ENCODE measurements at regions not wholly inside any gene's neighbourhood (a gene's known extent, or its start where the extent isn't known, plus 50 kb on each side); places are given as distances from the start of the nearest gene placed in this dataset.

GRCh38 chr20:39412091-39412490 lies 449.9 kb downstream of the DHX35 start:
- Histone ChIP-seq H3K9me3 (ENCODE audit: insufficient read depth, low read depth, low read length) (no peaks in the 10 kb centered on the region), H3K9ac (ENCODE audit: low read depth, low read length, poor library complexity, severe bottlenecking) (no peak overlapping the region), H3K79me2 (ENCODE audit: insufficient read depth, low read length) (no peaks in the 10 kb centered on the region), H2AFZ (ENCODE audit: low read length) (no peak overlapping the region), H3K36me3 (ENCODE audit: insufficient read depth, low read length) (no peaks in the 10 kb centered on the region), H3K4me1 (ENCODE audit: insufficient read depth, low read length, poor library complexity, severe bottlenecking) (no peaks in the 10 kb centered on the region), H3K9me2 (replicated peaks; ENCODE audit: low read depth, low read length) (no peaks in the 10 kb centered on the region), H3K4me3 (ENCODE audit: low read length, poor library complexity, severe bottlenecking) (no peak overlapping the region), H4K20me1 (ENCODE audit: insufficient read depth, low read length, poor library complexity, severe bottlenecking) (no peaks in the 10 kb centered on the region), H3F3A (ENCODE audit: low read depth) (no peaks in the 10 kb centered on the region), H3K27me3 (ENCODE audit: insufficient read depth, low read length, poor library complexity, severe bottlenecking) (no peaks in the 10 kb centered on the region), H3K4me2 (ENCODE audit: low read depth, low read length, poor library complexity, severe bottlenecking) (no peak overlapping the region)
- TF ChIP-seq EZH2phosphoT487 (IDR thresholded peaks at IDR 0.05; ENCODE audit: borderline replicate concordance) = no peak
- TF ChIP-seq, protein P1, sequence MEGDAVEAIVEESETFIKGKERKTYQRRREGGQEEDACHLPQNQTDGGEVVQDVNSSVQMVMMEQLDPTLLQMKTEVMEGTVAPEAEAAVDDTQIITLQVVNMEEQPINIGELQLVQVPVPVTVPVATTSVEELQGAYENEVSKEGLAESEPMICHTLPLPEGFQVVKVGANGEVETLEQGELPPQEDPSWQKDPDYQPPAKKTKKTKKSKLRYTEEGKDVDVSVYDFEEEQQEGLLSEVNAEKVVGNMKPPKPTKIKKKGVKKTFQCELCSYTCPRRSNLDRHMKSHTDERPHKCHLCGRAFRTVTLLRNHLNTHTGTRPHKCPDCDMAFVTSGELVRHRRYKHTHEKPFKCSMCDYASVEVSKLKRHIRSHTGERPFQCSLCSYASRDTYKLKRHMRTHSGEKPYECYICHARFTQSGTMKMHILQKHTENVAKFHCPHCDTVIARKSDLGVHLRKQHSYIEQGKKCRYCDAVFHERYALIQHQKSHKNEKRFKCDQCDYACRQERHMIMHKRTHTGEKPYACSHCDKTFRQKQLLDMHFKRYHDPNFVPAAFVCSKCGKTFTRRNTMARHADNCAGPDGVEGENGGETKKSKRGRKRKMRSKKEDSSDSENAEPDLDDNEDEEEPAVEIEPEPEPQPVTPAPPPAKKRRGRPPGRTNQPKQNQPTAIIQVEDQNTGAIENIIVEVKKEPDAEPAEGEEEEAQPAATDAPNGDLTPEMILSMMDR (conservative IDR thresholded peaks at IDR 0.05; ENCODE audit: low read length) = no peak

DNA sequence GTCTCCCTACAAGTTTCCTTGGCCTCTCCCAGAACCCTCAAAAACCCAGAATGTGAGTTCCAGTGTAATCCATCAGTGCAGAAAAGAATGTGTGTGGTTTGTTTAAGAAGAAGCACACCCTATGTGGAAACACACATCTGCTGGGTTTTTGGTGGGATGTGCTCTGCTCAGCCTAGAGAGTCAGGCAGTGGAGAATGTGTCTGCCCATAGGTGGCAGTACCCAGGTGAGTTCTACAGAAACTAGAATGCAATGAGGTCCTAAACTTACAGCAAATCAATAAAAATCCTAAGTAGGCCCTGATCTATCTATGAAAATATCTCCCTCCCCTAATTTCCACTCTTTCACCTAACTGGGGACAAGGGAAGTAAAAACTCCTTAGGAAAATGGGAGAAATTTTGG lies 437.3 kb downstream of the DHX35 start:
- no peaks in the 10 kb centered on the region for H3K79me2 ChIP-seq (ENCODE audit: insufficient read depth, low read length)
- no peaks in the 10 kb centered on the region for H3K9me3 ChIP-seq (ENCODE audit: insufficient read depth, low read depth, low read length)
- no peak overlapping the region for H3K9ac ChIP-seq (ENCODE audit: low read depth, low read length, poor library complexity, severe bottlenecking)
- no peaks in the 10 kb centered on the region for H3K27me3 ChIP-seq (ENCODE audit: insufficient read depth, low read length, poor library complexity, severe bottlenecking)
- H3F3A ChIP-seq (ENCODE audit: low read depth) = no peaks in the 10 kb centered on the region
- H3K36me3 ChIP-seq (ENCODE audit: insufficient read depth, low read length) = no peaks in the 10 kb centered on the region
- H3K4me3 ChIP-seq (ENCODE audit: low read length, poor library complexity, severe bottlenecking) = no peak overlapping the region
- H4K20me1 ChIP-seq (ENCODE audit: insufficient read depth, low read length, poor library complexity, severe bottlenecking) = no peaks in the 10 kb centered on the region
- H3K4me2 ChIP-seq (ENCODE audit: low read depth, low read length, poor library complexity, severe bottlenecking) = no peak overlapping the region
- no peaks in the 10 kb centered on the region for H3K4me1 ChIP-seq (ENCODE audit: insufficient read depth, low read length, poor library complexity, severe bottlenecking)
- H2AFZ ChIP-seq (ENCODE audit: low read length) = no peak overlapping the region
- no peaks in the 10 kb centered on the region for H3K9me2 ChIP-seq (replicated peaks; ENCODE audit: low read depth, low read length)
- TF ChIP-seq, protein P1 (conservative IDR thresholded peaks at IDR 0.05; ENCODE audit: low read length) = peak; percentile 49
- no peak for TF ChIP-seq EZH2phosphoT487 (IDR thresholded peaks at IDR 0.05; ENCODE audit: borderline replicate concordance)

DNA sequence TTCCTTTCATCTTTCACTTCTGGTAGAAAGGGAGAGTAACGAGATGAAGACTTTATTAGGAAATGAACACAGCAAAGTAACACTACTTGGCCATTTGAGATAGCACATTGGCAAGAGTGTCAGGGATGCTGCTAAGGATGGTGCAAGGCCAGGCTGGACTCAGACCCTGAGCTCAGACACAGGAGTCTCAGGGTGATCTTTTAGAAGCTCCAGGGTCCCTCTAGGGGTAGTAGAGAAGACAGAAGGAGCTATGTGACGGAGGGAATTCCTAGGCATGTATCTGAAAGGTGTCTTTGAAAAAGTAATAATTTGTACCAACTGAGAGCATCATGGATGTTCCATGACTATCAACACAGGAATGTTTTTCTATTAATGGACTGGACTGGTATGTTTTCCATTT lies 436.5 kb downstream of the DHX35 start:
- Histone ChIP-seq H3K9me2 (replicated peaks; ENCODE audit: low read depth, low read length) (no peaks in the 10 kb centered on the region), H2AFZ (ENCODE audit: low read length) (no peak overlapping the region), H3K4me2 (ENCODE audit: low read depth, low read length, poor library complexity, severe bottlenecking) (no peak overlapping the region), H3K9ac (ENCODE audit: low read depth, low read length, poor library complexity, severe bottlenecking) (no peak overlapping the region), H3K4me3 (ENCODE audit: low read length, poor library complexity, severe bottlenecking) (no peak overlapping the region), H3K9me3 (ENCODE audit: insufficient read depth, low read depth, low read length) (no peaks in the 10 kb centered on the region), H3F3A (ENCODE audit: low read depth) (no peaks in the 10 kb centered on the region), H3K36me3 (ENCODE audit: insufficient read depth, low read length) (no peaks in the 10 kb centered on the region), H3K79me2 (ENCODE audit: insufficient read depth, low read length) (no peaks in the 10 kb centered on the region), H3K4me1 (ENCODE audit: insufficient read depth, low read length, poor library complexity, severe bottlenecking) (no peaks in the 10 kb centered on the region), H4K20me1 (ENCODE audit: insufficient read depth, low read length, poor library complexity, severe bottlenecking) (no peaks in the 10 kb centered on the region), H3K27me3 (ENCODE audit: insufficient read depth, low read length, poor library complexity, severe bottlenecking) (no peaks in the 10 kb centered on the region)
- TF ChIP-seq, protein P1 (conservative IDR thresholded peaks at IDR 0.05; ENCODE audit: low read length) = peak; percentile 27; the same call in 1 of the 2 replicates
- no peak for TF ChIP-seq EZH2phosphoT487 (IDR thresholded peaks at IDR 0.05; ENCODE audit: borderline replicate concordance)
